HCT116 (cell line): ENCODE measurements at regions not wholly inside any gene's neighbourhood (a gene's known extent, or its start where the extent isn't known, plus 50 kb on each side); places are given as distances from the start of the nearest gene placed in this dataset.

Source experiments
- ATAC-seq: fragments of 200-7000 bp; cut with Tn5 transposase; 2 replicates; pipeline ENCODE4 v1.9.1; 2020; ENCODE audit warnings: mild to moderate bottlenecking, moderate library complexity
- BruUV-seq: library from RNA; stranded (reverse); fragments of 400-500 nt; replicated peaks from 2 replicates; lab custom pipeline; 2021; lab: Mats Ljungman, UMichigan
- CTCF ChIA-PET: fragments of 300-600 bp; sonication (Branson Sonifier 250); formaldehyde crosslinking; loops from one replicate; lab custom pipeline; 2021; ENCODE audit warnings: antibody characterized with exemption; lab: Charles Lee
- POLR2A ChIA-PET: fragments of 300-600, 350-600 bp; sonication (Branson Sonifier 250); formaldehyde crosslinking; loops from one replicate; lab custom pipeline; 2021; ENCODE audit warnings: antibody characterized with exemption; lab: Charles Lee
- RAD21 ChIA-PET, 2 experiments: fragments of 300-600 bp; sonication (Branson Sonifier 250); formaldehyde crosslinking; loops; one replicate each; lab custom pipeline; 2023; ENCODE audit warnings: low total read pairs in 2 of 2; ENCODE audit not compliant: uncharacterized antibody in 2 of 2, unreplicated experiment in 2 of 2, low non-redundant PET in 1 of 2; lab: Charles Lee
- DNase-seq: peaks from one replicate; pipeline ENCODE4 v3.0.0-alpha.2; 2010; ENCODE audit warnings: low read depth, low spot score
- H2AFZ ChIP-seq: fragments of 200-600 bp; shearing (Covaris generic), sonication (generic); 2 replicates; pipeline ENCODE4 v1.6.1; 2017; ENCODE audit warnings: low read depth, mixed run types, mixed read lengths, antibody characterized with exemption, low read length; ENCODE audit not compliant: poor library complexity, severe bottlenecking
- H3K27ac ChIP-seq: 2 replicates; pipeline ENCODE4 v1.5.1; 2012; ENCODE audit warnings: low read depth, low read length
- H3K27me3 ChIP-seq: fragments of 200-600 bp; sonication (generic); 2 replicates; pipeline ENCODE4 v1.6.1; 2016; ENCODE audit warnings: mixed run types, low read length, mixed read lengths; ENCODE audit not compliant: insufficient read depth
- H3K36me3 ChIP-seq, 2 experiments: fragments of 200-500 bp in 1 of 2; fragments of 200-600 bp in 1 of 2; sonication (Bioruptor generic) in 1 of 2; sonication (generic) in 1 of 2; 2 replicates each; pipeline versions ENCODE4 v1.5.1 to v1.6.1; 2014 to 2016; ENCODE audit warnings: low read length in 2 of 2, inconsistent platforms in 1 of 2, mixed read lengths in 1 of 2, mixed run types in 1 of 2; ENCODE audit not compliant: insufficient read depth in 2 of 2, control insufficient read depth in 1 of 2
- H3K4me1 ChIP-seq, 2 experiments: fragments of 200-600 bp in 1 of 2; sonication (generic) in 1 of 2; 2 replicates each; pipeline versions ENCODE4 v1.5.1 to v1.6.1; 2012 to 2017; ENCODE audit warnings: low read length in 2 of 2, inconsistent platforms in 1 of 2, mild to moderate bottlenecking in 1 of 2, mixed read lengths in 1 of 2, mixed run types in 1 of 2, moderate library complexity in 1 of 2; ENCODE audit not compliant: insufficient read depth in 2 of 2, control insufficient read depth in 1 of 2
- H3K4me2 ChIP-seq: fragments of 200-600 bp; sonication (generic); 2 replicates; pipeline ENCODE4 v1.6.1; 2017; ENCODE audit warnings: mixed run types, low read length, mixed read lengths
- H3K4me3 ChIP-seq, 2 experiments: fragments of 200-600 bp in 1 of 2; sonication (generic) in 1 of 2; replicated peaks in 1 of 2; 2 replicates each; pipeline ENCODE4 v1.5.1; 2011 to 2016; ENCODE audit warnings: low read length in 2 of 2, control low read depth in 1 of 2, low read depth in 1 of 2, mild to moderate bottlenecking in 1 of 2, mixed read lengths in 1 of 2, mixed run types in 1 of 2
- H3K79me2 ChIP-seq: fragments of 200-600 bp; sonication (generic); 2 replicates; pipeline ENCODE4 v1.6.1; 2017; ENCODE audit warnings: mild to moderate bottlenecking, mixed run types, low read length, moderate library complexity, mixed read lengths; ENCODE audit not compliant: insufficient read depth
- H3K9ac ChIP-seq: fragments of 200-600 bp; sonication (generic); 2 replicates; pipeline ENCODE4 v1.6.1; 2016; ENCODE audit warnings: low read length, mixed read lengths
- H3K9me2 ChIP-seq: fragments of 200-600 bp; sonication (generic), shearing (Covaris generic); 2 replicates; pipeline ENCODE4 v1.6.1; 2017; ENCODE audit warnings: mixed run types, mild to moderate bottlenecking, moderate library complexity; ENCODE audit not compliant: insufficient read depth
- H3K9me3 ChIP-seq, 2 experiments: fragments of 200-500 bp in 1 of 2; fragments of 200-600 bp in 1 of 2; sonication (Bioruptor generic) in 1 of 2; sonication (generic) in 1 of 2; 2 replicates each; pipeline ENCODE4 v1.6.1; 2014 to 2017; ENCODE audit warnings: low read length in 2 of 2, mixed read lengths in 2 of 2, inconsistent platforms in 1 of 2, low read depth in 1 of 2, mild to moderate bottlenecking in 1 of 2, mixed run types in 1 of 2, moderate library complexity in 1 of 2; ENCODE audit not compliant: control insufficient read depth in 1 of 2, insufficient read depth in 1 of 2
- H4K20me1 ChIP-seq: fragments of 200-600 bp; sonication (generic), shearing (Covaris generic); 2 replicates; pipeline ENCODE4 v1.6.1; 2017; ENCODE audit warnings: mixed run types, mild to moderate bottlenecking, moderate library complexity; ENCODE audit not compliant: insufficient read depth
- CBX3 ChIP-seq: IDR thresholded peaks from 2 replicates; pipeline ENCODE4 v1.6.1; 2012; ENCODE audit warnings: low read depth
- EGR1 ChIP-seq: IDR thresholded peaks from 2 replicates; pipeline ENCODE4 v1.6.1; 2012; ENCODE audit warnings: low read depth
- ELF1 ChIP-seq: IDR thresholded peaks from 2 replicates; pipeline ENCODE4 v1.6.1; 2012; ENCODE audit warnings: low read depth, borderline replicate concordance
- EZH2phosphoT487 ChIP-seq: fragments of 200-600 bp; IDR thresholded peaks from 2 replicates; pipeline ENCODE4 v1.6.1; 2018; ENCODE audit warnings: antibody characterized with exemption, borderline replicate concordance
- JUND ChIP-seq: IDR thresholded peaks from 2 replicates; pipeline ENCODE4 v1.6.1; 2012
- ZNF274 ChIP-seq: fragments of 200-500 bp; sonication (Bioruptor generic); IDR thresholded peaks from 2 replicates; pipeline ENCODE4 v1.6.1; 2014; ENCODE audit warnings: mild to moderate bottlenecking, low read depth, low read length, inconsistent platforms
- intact Hi-C: fragments of 100-400 bp; cut with micrococcal nuclease; formaldehyde crosslinking; loops from 2 replicates; pipeline ENCODE4 v1.10.0; 2022
- TF ChIP-seq, protein P1 (sequence below): IDR thresholded peaks from 2 replicates; pipeline ENCODE4 v1.6.1; 2011; ENCODE audit warnings: mild to moderate bottlenecking, low read length, moderate library complexity; ENCODE audit not compliant: insufficient replicate concordance; ENCODE audit errors: extremely low read depth
- TF ChIP-seq, protein P2 (sequence below), 3 experiments: fragments of 200-600 bp in 1 of 3; sonication (generic) in 1 of 3; IDR thresholded peaks in 2 of 3; conservative IDR thresholded peaks in 1 of 3; 2 replicates each; pipeline ENCODE4 v1.5.1; 2012 to 2017; ENCODE audit warnings: low read depth in 2 of 3, low read length in 2 of 3, antibody characterized with exemption in 1 of 3, borderline replicate concordance in 1 of 3, control low read depth in 1 of 3, mild to moderate bottlenecking in 1 of 3, mixed read lengths in 1 of 3, mixed run types in 1 of 3, moderate library complexity in 1 of 3; ENCODE audit not compliant: insufficient read depth in 1 of 3
- TF ChIP-seq, protein P3 (sequence below): IDR thresholded peaks from 2 replicates; pipeline ENCODE4 v1.6.1; 2012; ENCODE audit warnings: low read depth

DNA sequence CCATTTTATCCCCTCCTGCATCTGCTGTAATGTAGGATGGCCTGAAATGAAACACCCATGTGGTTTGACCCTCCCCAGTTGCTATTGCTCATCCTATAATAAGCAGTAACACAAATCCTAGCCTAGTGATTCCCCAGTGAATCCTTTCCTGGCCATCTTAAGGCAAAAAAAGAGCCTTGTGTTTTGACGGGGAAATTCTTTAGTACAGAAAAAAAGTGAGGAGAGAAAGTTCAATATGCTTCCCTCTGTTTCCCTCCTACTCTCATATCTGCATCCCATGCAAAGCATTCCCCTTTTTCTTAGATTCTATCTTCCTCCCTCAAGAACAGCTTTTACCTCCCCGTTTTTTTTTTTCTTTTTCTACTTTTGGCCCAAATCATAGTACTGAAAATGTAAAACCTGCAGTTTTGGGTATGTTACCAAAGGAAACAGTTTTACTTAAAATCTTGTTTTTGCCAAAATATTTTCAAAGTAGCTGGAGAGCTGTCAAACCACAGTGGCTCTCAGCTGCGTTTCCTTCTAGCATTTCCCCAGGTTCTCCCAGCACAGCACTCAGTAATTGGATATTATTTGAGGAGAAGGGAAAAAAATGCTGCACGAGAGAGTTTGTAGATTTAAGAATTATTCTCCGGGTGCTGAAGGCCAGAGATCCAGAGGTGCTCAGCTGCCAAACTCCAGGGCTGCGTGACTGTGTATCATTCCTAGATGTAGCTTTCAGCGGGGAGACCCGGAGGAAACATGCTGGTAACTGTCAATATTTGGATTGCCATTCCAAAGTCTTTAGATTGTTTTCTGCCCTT, 321.4 kb downstream of the NPR3 start (continued):
- TF ChIP-seq, protein P1, sequence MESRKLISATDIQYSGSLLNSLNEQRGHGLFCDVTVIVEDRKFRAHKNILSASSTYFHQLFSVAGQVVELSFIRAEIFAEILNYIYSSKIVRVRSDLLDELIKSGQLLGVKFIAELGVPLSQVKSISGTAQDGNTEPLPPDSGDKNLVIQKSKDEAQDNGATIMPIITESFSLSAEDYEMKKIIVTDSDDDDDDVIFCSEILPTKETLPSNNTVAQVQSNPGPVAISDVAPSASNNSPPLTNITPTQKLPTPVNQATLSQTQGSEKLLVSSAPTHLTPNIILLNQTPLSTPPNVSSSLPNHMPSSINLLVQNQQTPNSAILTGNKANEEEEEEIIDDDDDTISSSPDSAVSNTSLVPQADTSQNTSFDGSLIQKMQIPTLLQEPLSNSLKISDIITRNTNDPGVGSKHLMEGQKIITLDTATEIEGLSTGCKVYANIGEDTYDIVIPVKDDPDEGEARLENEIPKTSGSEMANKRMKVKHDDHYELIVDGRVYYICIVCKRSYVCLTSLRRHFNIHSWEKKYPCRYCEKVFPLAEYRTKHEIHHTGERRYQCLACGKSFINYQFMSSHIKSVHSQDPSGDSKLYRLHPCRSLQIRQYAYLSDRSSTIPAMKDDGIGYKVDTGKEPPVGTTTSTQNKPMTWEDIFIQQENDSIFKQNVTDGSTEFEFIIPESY: no peak
- no peak for TF ChIP-seq EZH2phosphoT487
- no peak for TF ChIP-seq CBX3
- TF ChIP-seq ELF1: no peak
- TF ChIP-seq, protein P2, sequence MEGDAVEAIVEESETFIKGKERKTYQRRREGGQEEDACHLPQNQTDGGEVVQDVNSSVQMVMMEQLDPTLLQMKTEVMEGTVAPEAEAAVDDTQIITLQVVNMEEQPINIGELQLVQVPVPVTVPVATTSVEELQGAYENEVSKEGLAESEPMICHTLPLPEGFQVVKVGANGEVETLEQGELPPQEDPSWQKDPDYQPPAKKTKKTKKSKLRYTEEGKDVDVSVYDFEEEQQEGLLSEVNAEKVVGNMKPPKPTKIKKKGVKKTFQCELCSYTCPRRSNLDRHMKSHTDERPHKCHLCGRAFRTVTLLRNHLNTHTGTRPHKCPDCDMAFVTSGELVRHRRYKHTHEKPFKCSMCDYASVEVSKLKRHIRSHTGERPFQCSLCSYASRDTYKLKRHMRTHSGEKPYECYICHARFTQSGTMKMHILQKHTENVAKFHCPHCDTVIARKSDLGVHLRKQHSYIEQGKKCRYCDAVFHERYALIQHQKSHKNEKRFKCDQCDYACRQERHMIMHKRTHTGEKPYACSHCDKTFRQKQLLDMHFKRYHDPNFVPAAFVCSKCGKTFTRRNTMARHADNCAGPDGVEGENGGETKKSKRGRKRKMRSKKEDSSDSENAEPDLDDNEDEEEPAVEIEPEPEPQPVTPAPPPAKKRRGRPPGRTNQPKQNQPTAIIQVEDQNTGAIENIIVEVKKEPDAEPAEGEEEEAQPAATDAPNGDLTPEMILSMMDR (IDR thresholded peaks at IDR 0.05 in 2 of 3, conservative IDR thresholded peaks at IDR 0.05 in 1 of 3; ENCODE audit: borderline replicate concordance in 1 of 3, insufficient read depth in 1 of 3, low read depth in 2 of 3, low read length in 2 of 3): no peak
- no peak for TF ChIP-seq EGR1

DNA sequence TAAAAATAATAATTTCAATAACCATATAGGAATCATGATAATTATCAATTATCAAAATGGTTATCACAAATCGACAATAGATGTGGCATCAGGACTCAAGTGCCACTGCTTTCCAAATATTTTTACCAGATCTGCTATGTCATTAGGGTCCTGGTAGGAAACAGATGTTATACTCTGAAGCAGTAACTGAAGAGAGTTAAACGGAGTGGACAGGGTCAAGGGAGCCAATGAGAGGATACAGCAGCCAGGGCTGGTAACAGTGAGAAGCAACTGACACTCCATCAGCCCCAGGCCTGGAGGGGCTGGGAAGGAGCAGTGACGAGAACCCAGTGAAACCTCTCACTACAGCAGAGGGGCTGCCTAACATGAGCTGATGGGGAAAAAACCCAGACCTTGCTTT, 322.4 kb downstream of the NPR3 start:
- H2AFZ ChIP-seq: no peak overlapping the region
- no peak overlapping the region for H3K27ac ChIP-seq
- H3K36me3 ChIP-seq: no peaks in the 10 kb centered on the region
- no peak for DNase-seq
- CTCF ChIA-PET: no interaction called here
- H3K79me2 ChIP-seq: no peaks in the 10 kb centered on the region
- no peak overlapping the region for H3K9ac ChIP-seq
- RAD21 ChIA-PET: no interaction called here
- H3K9me3 ChIP-seq: no peaks in the 10 kb centered on the region
- no peaks in the 10 kb centered on the region for H3K4me1 ChIP-seq
- no peak overlapping the region for H3K4me2 ChIP-seq
- no peaks in the 10 kb centered on the region for H3K9me2 ChIP-seq
- no TSS peak for BruUV-seq
- H4K20me1 ChIP-seq: no peaks in the 10 kb centered on the region
- POLR2A ChIA-PET: no interaction called here
- intact Hi-C loops: no loop called here
- H3K4me3 ChIP-seq: no peak overlapping the region
- no peaks in the 10 kb centered on the region for H3K27me3 ChIP-seq
- no peak for ATAC-seq
- TF ChIP-seq CBX3: no peak
- TF ChIP-seq, protein P2 (IDR thresholded peaks at IDR 0.05 in 2 of 3, conservative IDR thresholded peaks at IDR 0.05 in 1 of 3; ENCODE audit: borderline replicate concordance in 1 of 3, insufficient read depth in 1 of 3, low read depth in 2 of 3, low read length in 2 of 3): no peak
- no peak for TF ChIP-seq ELF1
- no peak for TF ChIP-seq ZNF274
- TF ChIP-seq, protein P1: no peak
- TF ChIP-seq, protein P3, sequence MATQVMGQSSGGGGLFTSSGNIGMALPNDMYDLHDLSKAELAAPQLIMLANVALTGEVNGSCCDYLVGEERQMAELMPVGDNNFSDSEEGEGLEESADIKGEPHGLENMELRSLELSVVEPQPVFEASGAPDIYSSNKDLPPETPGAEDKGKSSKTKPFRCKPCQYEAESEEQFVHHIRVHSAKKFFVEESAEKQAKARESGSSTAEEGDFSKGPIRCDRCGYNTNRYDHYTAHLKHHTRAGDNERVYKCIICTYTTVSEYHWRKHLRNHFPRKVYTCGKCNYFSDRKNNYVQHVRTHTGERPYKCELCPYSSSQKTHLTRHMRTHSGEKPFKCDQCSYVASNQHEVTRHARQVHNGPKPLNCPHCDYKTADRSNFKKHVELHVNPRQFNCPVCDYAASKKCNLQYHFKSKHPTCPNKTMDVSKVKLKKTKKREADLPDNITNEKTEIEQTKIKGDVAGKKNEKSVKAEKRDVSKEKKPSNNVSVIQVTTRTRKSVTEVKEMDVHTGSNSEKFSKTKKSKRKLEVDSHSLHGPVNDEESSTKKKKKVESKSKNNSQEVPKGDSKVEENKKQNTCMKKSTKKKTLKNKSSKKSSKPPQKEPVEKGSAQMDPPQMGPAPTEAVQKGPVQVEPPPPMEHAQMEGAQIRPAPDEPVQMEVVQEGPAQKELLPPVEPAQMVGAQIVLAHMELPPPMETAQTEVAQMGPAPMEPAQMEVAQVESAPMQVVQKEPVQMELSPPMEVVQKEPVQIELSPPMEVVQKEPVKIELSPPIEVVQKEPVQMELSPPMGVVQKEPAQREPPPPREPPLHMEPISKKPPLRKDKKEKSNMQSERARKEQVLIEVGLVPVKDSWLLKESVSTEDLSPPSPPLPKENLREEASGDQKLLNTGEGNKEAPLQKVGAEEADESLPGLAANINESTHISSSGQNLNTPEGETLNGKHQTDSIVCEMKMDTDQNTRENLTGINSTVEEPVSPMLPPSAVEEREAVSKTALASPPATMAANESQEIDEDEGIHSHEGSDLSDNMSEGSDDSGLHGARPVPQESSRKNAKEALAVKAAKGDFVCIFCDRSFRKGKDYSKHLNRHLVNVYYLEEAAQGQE: no peak
- TF ChIP-seq JUND: no peak
